HCT116 (cell line): ENCODE measurements at regions not wholly inside any gene's neighbourhood (a gene's known extent, or its start where the extent isn't known, plus 50 kb on each side); places are given as distances from the start of the nearest gene placed in this dataset.
"Not testable (repeated sequence)": the region's sequence is repeated elsewhere in the genome, so short reads cannot be mapped to it uniquely, and the experiment has no call there.

Experiments
- ATAC-seq: fragments of 200-7000 bp; cut with Tn5 transposase; 2 replicates; pipeline ENCODE4 v1.9.1; 2020; ENCODE audit warnings: mild to moderate bottlenecking, moderate library complexity
- BruUV-seq: library from RNA; stranded (reverse); fragments of 400-500 nt; replicated peaks from 2 replicates; lab custom pipeline; 2021; lab: Mats Ljungman, UMichigan
- CTCF ChIA-PET: fragments of 300-600 bp; sonication (Branson Sonifier 250); formaldehyde crosslinking; loops from one replicate; lab custom pipeline; 2021; ENCODE audit warnings: antibody characterized with exemption; lab: Charles Lee
- POLR2A ChIA-PET: fragments of 300-600, 350-600 bp; sonication (Branson Sonifier 250); formaldehyde crosslinking; loops from one replicate; lab custom pipeline; 2021; ENCODE audit warnings: antibody characterized with exemption; lab: Charles Lee
- RAD21 ChIA-PET, 2 experiments: fragments of 300-600 bp; sonication (Branson Sonifier 250); formaldehyde crosslinking; loops; one replicate each; lab custom pipeline; 2023; ENCODE audit warnings: low total read pairs in 2 of 2; ENCODE audit not compliant: uncharacterized antibody in 2 of 2, unreplicated experiment in 2 of 2, low non-redundant PET in 1 of 2; lab: Charles Lee
- DNase-seq: peaks from one replicate; pipeline ENCODE4 v3.0.0-alpha.2; 2010; ENCODE audit warnings: low read depth, low spot score
- H2AFZ ChIP-seq: fragments of 200-600 bp; shearing (Covaris generic), sonication (generic); 2 replicates; pipeline ENCODE4 v1.6.1; 2017; ENCODE audit warnings: low read depth, mixed run types, mixed read lengths, antibody characterized with exemption, low read length; ENCODE audit not compliant: poor library complexity, severe bottlenecking
- H3K27ac ChIP-seq: 2 replicates; pipeline ENCODE4 v1.5.1; 2012; ENCODE audit warnings: low read depth, low read length
- H3K27me3 ChIP-seq: fragments of 200-600 bp; sonication (generic); 2 replicates; pipeline ENCODE4 v1.6.1; 2016; ENCODE audit warnings: mixed run types, low read length, mixed read lengths; ENCODE audit not compliant: insufficient read depth
- H3K36me3 ChIP-seq, 2 experiments: fragments of 200-500 bp in 1 of 2; fragments of 200-600 bp in 1 of 2; sonication (Bioruptor generic) in 1 of 2; sonication (generic) in 1 of 2; 2 replicates each; pipeline versions ENCODE4 v1.5.1 to v1.6.1; 2014 to 2016; ENCODE audit warnings: low read length in 2 of 2, inconsistent platforms in 1 of 2, mixed read lengths in 1 of 2, mixed run types in 1 of 2; ENCODE audit not compliant: insufficient read depth in 2 of 2, control insufficient read depth in 1 of 2
- H3K4me1 ChIP-seq, 2 experiments: fragments of 200-600 bp in 1 of 2; sonication (generic) in 1 of 2; 2 replicates each; pipeline versions ENCODE4 v1.5.1 to v1.6.1; 2012 to 2017; ENCODE audit warnings: low read length in 2 of 2, inconsistent platforms in 1 of 2, mild to moderate bottlenecking in 1 of 2, mixed read lengths in 1 of 2, mixed run types in 1 of 2, moderate library complexity in 1 of 2; ENCODE audit not compliant: insufficient read depth in 2 of 2, control insufficient read depth in 1 of 2
- H3K4me2 ChIP-seq: fragments of 200-600 bp; sonication (generic); 2 replicates; pipeline ENCODE4 v1.6.1; 2017; ENCODE audit warnings: mixed run types, low read length, mixed read lengths
- H3K4me3 ChIP-seq, 2 experiments: fragments of 200-600 bp in 1 of 2; sonication (generic) in 1 of 2; replicated peaks in 1 of 2; 2 replicates each; pipeline ENCODE4 v1.5.1; 2011 to 2016; ENCODE audit warnings: low read length in 2 of 2, control low read depth in 1 of 2, low read depth in 1 of 2, mild to moderate bottlenecking in 1 of 2, mixed read lengths in 1 of 2, mixed run types in 1 of 2
- H3K79me2 ChIP-seq: fragments of 200-600 bp; sonication (generic); 2 replicates; pipeline ENCODE4 v1.6.1; 2017; ENCODE audit warnings: mild to moderate bottlenecking, mixed run types, low read length, moderate library complexity, mixed read lengths; ENCODE audit not compliant: insufficient read depth
- H3K9ac ChIP-seq: fragments of 200-600 bp; sonication (generic); 2 replicates; pipeline ENCODE4 v1.6.1; 2016; ENCODE audit warnings: low read length, mixed read lengths
- H3K9me2 ChIP-seq: fragments of 200-600 bp; sonication (generic), shearing (Covaris generic); 2 replicates; pipeline ENCODE4 v1.6.1; 2017; ENCODE audit warnings: mixed run types, mild to moderate bottlenecking, moderate library complexity; ENCODE audit not compliant: insufficient read depth
- H3K9me3 ChIP-seq, 2 experiments: fragments of 200-500 bp in 1 of 2; fragments of 200-600 bp in 1 of 2; sonication (Bioruptor generic) in 1 of 2; sonication (generic) in 1 of 2; 2 replicates each; pipeline ENCODE4 v1.6.1; 2014 to 2017; ENCODE audit warnings: low read length in 2 of 2, mixed read lengths in 2 of 2, inconsistent platforms in 1 of 2, low read depth in 1 of 2, mild to moderate bottlenecking in 1 of 2, mixed run types in 1 of 2, moderate library complexity in 1 of 2; ENCODE audit not compliant: control insufficient read depth in 1 of 2, insufficient read depth in 1 of 2
- H4K20me1 ChIP-seq: fragments of 200-600 bp; sonication (generic), shearing (Covaris generic); 2 replicates; pipeline ENCODE4 v1.6.1; 2017; ENCODE audit warnings: mixed run types, mild to moderate bottlenecking, moderate library complexity; ENCODE audit not compliant: insufficient read depth
- CEBPB ChIP-seq: IDR thresholded peaks from 2 replicates; pipeline ENCODE4 v1.6.1; 2012; ENCODE audit warnings: low read depth
- EGR1 ChIP-seq: IDR thresholded peaks from 2 replicates; pipeline ENCODE4 v1.6.1; 2012; ENCODE audit warnings: low read depth
- ELF1 ChIP-seq: IDR thresholded peaks from 2 replicates; pipeline ENCODE4 v1.6.1; 2012; ENCODE audit warnings: low read depth, borderline replicate concordance
- FOSL1 ChIP-seq: IDR thresholded peaks from 2 replicates; pipeline ENCODE4 v1.6.1; 2012; ENCODE audit warnings: low read depth
- JUND ChIP-seq: IDR thresholded peaks from 2 replicates; pipeline ENCODE4 v1.6.1; 2012
- POLR2A ChIP-seq: IDR thresholded peaks from 2 replicates; pipeline ENCODE4 v1.7.0; 2011; ENCODE audit warnings: borderline replicate concordance; ENCODE audit not compliant: insufficient read depth, insufficient read length; ENCODE audit errors: extremely low read depth
- SP1 ChIP-seq: IDR thresholded peaks from 2 replicates; pipeline ENCODE4 v1.6.1; 2012; ENCODE audit warnings: low read depth
- SRF ChIP-seq: IDR thresholded peaks from 2 replicates; pipeline ENCODE4 v1.6.1; 2012; ENCODE audit warnings: low read depth
- YY1 ChIP-seq: IDR thresholded peaks from 2 replicates; pipeline ENCODE4 v1.6.1; 2011; ENCODE audit warnings: low read length, low read depth, moderate library complexity, mild to moderate bottlenecking; ENCODE audit not compliant: insufficient replicate concordance; ENCODE audit errors: extremely low read depth
- ZFX ChIP-seq: fragments of 450-650 bp; IDR thresholded peaks from 2 replicates; pipeline ENCODE4 v1.6.1; 2017
- intact Hi-C: fragments of 100-400 bp; cut with micrococcal nuclease; formaldehyde crosslinking; loops from 2 replicates; pipeline ENCODE4 v1.10.0; 2022
- TF ChIP-seq, protein P1 (sequence below): IDR thresholded peaks from 2 replicates; pipeline ENCODE4 v1.6.1; 2012
- TF ChIP-seq, protein P2 (sequence below): IDR thresholded peaks from 2 replicates; pipeline ENCODE4 v1.6.1; 2011; ENCODE audit warnings: mild to moderate bottlenecking, low read length, moderate library complexity; ENCODE audit not compliant: insufficient replicate concordance; ENCODE audit errors: extremely low read depth

- Histone ChIP-seq H3K27me3 (no peaks in the 10 kb centered on the region), H3K27ac (no peak overlapping the region), H3K79me2 (no peaks in the 10 kb centered on the region), H2AFZ (no peak overlapping the region), H3K9me2 (no peaks in the 10 kb centered on the region), H4K20me1 (no peaks in the 10 kb centered on the region), H3K4me2 (no peak overlapping the region), H3K9ac (no peak overlapping the region), H3K4me3 (no peak overlapping the region), H3K4me1 (no peaks in the 10 kb centered on the region), H3K36me3 (no peaks in the 10 kb centered on the region), H3K9me3 (peaks cover 13 to 38% of the 10 kb centered on the region in 2 experiments; a peak in 2 of 4 replicates)
- ChIA-PET RAD21 (no interaction called here), POLR2A (no interaction called here), CTCF (no interaction called here)
- ATAC-seq (no peak), DNase-seq (no peak)
- intact Hi-C loops: no loop called here
- TF ChIP-seq POLR2A (no peak), ELF1 (no peak)
- no TSS peak for BruUV-seq
Observed at GRCh38 chr18:78273876-78274275, 705.7 kb upstream of the SALL3 start.

- H3K36me3 ChIP-seq, H3K79me2 ChIP-seq, H3K4me2 ChIP-seq, H3K9ac ChIP-seq, ATAC-seq, POLR2A ChIA-PET, H3K9me2 ChIP-seq, BruUV-seq, H2AFZ ChIP-seq, H3K27ac ChIP-seq, H4K20me1 ChIP-seq, CTCF ChIA-PET, intact Hi-C loops, H3K4me1 ChIP-seq, RAD21 ChIA-PET, DNase-seq, H3K4me3 ChIP-seq, H3K27me3 ChIP-seq: not testable (repeated sequence)
- peaks cover 9 to 25% of the 10 kb centered on the region in 2 experiments; a peak in 3 of 4 replicates for H3K9me3 ChIP-seq
Observed at GRCh38 chr18:78283425-78283824, 696.2 kb upstream of the SALL3 start.

- CTCF ChIA-PET: no interaction called here
- BruUV-seq: no TSS peak
- no peak for TF ChIP-seq JUND
- no peak for TF ChIP-seq FOSL1
- TF ChIP-seq EGR1: no peak
- TF ChIP-seq, protein P1, sequence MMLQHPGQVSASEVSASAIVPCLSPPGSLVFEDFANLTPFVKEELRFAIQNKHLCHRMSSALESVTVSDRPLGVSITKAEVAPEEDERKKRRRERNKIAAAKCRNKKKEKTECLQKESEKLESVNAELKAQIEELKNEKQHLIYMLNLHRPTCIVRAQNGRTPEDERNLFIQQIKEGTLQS: no peak
- no peak for TF ChIP-seq SRF
- TF ChIP-seq YY1: no peak
- no peak for TF ChIP-seq POLR2A
- no peak for TF ChIP-seq ZFX
- TF ChIP-seq, protein P2, sequence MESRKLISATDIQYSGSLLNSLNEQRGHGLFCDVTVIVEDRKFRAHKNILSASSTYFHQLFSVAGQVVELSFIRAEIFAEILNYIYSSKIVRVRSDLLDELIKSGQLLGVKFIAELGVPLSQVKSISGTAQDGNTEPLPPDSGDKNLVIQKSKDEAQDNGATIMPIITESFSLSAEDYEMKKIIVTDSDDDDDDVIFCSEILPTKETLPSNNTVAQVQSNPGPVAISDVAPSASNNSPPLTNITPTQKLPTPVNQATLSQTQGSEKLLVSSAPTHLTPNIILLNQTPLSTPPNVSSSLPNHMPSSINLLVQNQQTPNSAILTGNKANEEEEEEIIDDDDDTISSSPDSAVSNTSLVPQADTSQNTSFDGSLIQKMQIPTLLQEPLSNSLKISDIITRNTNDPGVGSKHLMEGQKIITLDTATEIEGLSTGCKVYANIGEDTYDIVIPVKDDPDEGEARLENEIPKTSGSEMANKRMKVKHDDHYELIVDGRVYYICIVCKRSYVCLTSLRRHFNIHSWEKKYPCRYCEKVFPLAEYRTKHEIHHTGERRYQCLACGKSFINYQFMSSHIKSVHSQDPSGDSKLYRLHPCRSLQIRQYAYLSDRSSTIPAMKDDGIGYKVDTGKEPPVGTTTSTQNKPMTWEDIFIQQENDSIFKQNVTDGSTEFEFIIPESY: no peak
- TF ChIP-seq SP1: no peak
- TF ChIP-seq CEBPB: no peak
Observed at GRCh38 chr18:78292618-78293380, 686.8 kb upstream of the SALL3 start.

More at GRCh38 chr18:78292618-78293380, 686.8 kb upstream of the SALL3 start:
- no peaks in the 10 kb centered on the region for H4K20me1 ChIP-seq
- no peaks in the 10 kb centered on the region for H3K36me3 ChIP-seq
- no peak for ATAC-seq
- POLR2A ChIA-PET: no interaction called here
- H3K4me3 ChIP-seq: no peak overlapping the region
- H3K9me3 ChIP-seq: peaks cover 5 to 33% of the 10 kb centered on the region in 2 experiments; a peak in 2 of 4 replicates
- H2AFZ ChIP-seq: no peak overlapping the region
- no peaks in the 10 kb centered on the region for H3K9me2 ChIP-seq
- no peaks in the 10 kb centered on the region for H3K4me1 ChIP-seq
- intact Hi-C loops: no loop called here
- no peak overlapping the region for H3K27ac ChIP-seq
- no peak overlapping the region for H3K9ac ChIP-seq
- H3K4me2 ChIP-seq: no peak overlapping the region
- no peaks in the 10 kb centered on the region for H3K79me2 ChIP-seq
- RAD21 ChIA-PET: no interaction called here
- DNase-seq: no peak
- no peaks in the 10 kb centered on the region for H3K27me3 ChIP-seq
